A673 (cell line): ENCODE measurements at regions not wholly inside any gene's neighbourhood (a gene's known extent, or its start where the extent isn't known, plus 50 kb on each side); places are given as distances from the start of the nearest gene placed in this dataset.
A peak's percentile ranks its signal among the peaks of the same experiment; 100 is the strongest.
"Not testable (repeated sequence)": the region's sequence is repeated elsewhere in the genome, so short reads cannot be mapped to it uniquely, and the experiment has no call there.

Experiments
- BruUV-seq: library from RNA; stranded (reverse); fragments of 400-500 nt; replicated peaks from 2 replicates; lab custom pipeline; 2021; lab: Mats Ljungman, UMichigan
- CTCF ChIA-PET: fragments of 300-600 bp; sonication (Branson Sonifier 250); formaldehyde crosslinking; loops from one replicate; lab custom pipeline; 2022; ENCODE audit warnings: antibody characterized with exemption; lab: Charles Lee
- POLR2A ChIA-PET: fragments of 300-600 bp; sonication (Branson Sonifier 250); formaldehyde crosslinking; loops from one replicate; lab custom pipeline; 2022; ENCODE audit warnings: antibody characterized with exemption; ENCODE audit not compliant: low non-redundant PET; lab: Charles Lee
- DNase-seq: peaks from one replicate; pipeline ENCODE4 v3.0.0-alpha.2; 2015; ENCODE audit warnings: low spot score
- H3K27ac ChIP-seq: fragments of 200-600 bp; sonication (generic); 2 replicates; pipeline ENCODE4 v1.5.1; 2016; ENCODE audit warnings: mixed run types, low read depth, mild to moderate bottlenecking, mixed read lengths, antibody characterized with exemption, low read length; ENCODE audit not compliant: poor library complexity, severe bottlenecking
- H3K27me3 ChIP-seq: fragments of 200-600 bp; sonication (generic); replicated peaks from 2 replicates; pipeline ENCODE4 v1.6.1; 2017; ENCODE audit warnings: mixed run types, low read depth, mild to moderate bottlenecking, mixed read lengths, antibody characterized with exemption, low read length; ENCODE audit not compliant: insufficient read depth, poor library complexity
- H3K36me3 ChIP-seq: fragments of 200-600 bp; sonication (generic); 2 replicates; pipeline ENCODE4 v1.6.1; 2016; ENCODE audit warnings: mixed run types, mild to moderate bottlenecking, mixed read lengths, antibody characterized with exemption, low read length; ENCODE audit not compliant: insufficient read depth, poor library complexity, severe bottlenecking
- H3K4me1 ChIP-seq: fragments of 200-600 bp; sonication (generic); 2 replicates; pipeline ENCODE4 v1.6.1; 2017; ENCODE audit warnings: mixed run types, mild to moderate bottlenecking, mixed read lengths, antibody characterized with exemption, low read length; ENCODE audit not compliant: insufficient read depth, poor library complexity, severe bottlenecking
- H3K4me3 ChIP-seq: fragments of 200-600 bp; sonication (generic); 2 replicates; pipeline ENCODE4 v1.5.1; 2016; ENCODE audit warnings: low read depth, mixed run types, mild to moderate bottlenecking, mixed read lengths, low read length; ENCODE audit not compliant: poor library complexity, severe bottlenecking
- H3K9me3 ChIP-seq: fragments of 200-600 bp; sonication (generic); 2 replicates; pipeline ENCODE4 v1.6.1; 2016; ENCODE audit warnings: mixed run types, low read depth, mild to moderate bottlenecking, mixed read lengths, antibody characterized with exemption, low read length; ENCODE audit not compliant: poor library complexity, severe bottlenecking
- CTCF ChIP-seq: fragments of 300-800, 200-600 bp; sonication (generic); conservative IDR thresholded peaks from 2 replicates; pipeline ENCODE4 v1.5.1; 2017; ENCODE audit warnings: low read depth, mild to moderate bottlenecking, antibody characterized with exemption, low read length, moderate library complexity, mixed read lengths
- EZH2 ChIP-seq: fragments of 200-600 bp; sonication (generic); IDR thresholded peaks from 2 replicates; pipeline ENCODE4 v1.6.1; 2017; ENCODE audit warnings: borderline replicate concordance, low read depth, mild to moderate bottlenecking, mixed read lengths, antibody characterized with exemption, low read length; ENCODE audit not compliant: poor library complexity, severe bottlenecking
- intact Hi-C: fragments of 100-400 bp; cut with micrococcal nuclease; formaldehyde crosslinking; loops from one replicate; pipeline ENCODE4 v1.10.0; 2022; ENCODE audit not compliant: unreplicated experiment

- Histone ChIP-seq H3K27ac (no peak overlapping the region), H3K27me3 (no peaks in the 10 kb centered on the region), H3K36me3 (no peaks in the 10 kb centered on the region), H3K4me1 (no peaks in the 10 kb centered on the region), H3K4me3 (no peak overlapping the region), H3K9me3 (no peaks in the 10 kb centered on the region)
- CTCF ChIA-PET = no interaction called here
- DNase-seq = no peak
- intact Hi-C loops = no loop called here
- no peak for TF ChIP-seq CTCF
- TF ChIP-seq EZH2 = no peak
- POLR2A ChIA-PET = no interaction called here
- no TSS peak for BruUV-seq
Observed at GRCh38 chr6:101150226-101150625, 243.3 kb upstream of the GRIK2 start.

- H3K27me3 ChIP-seq, CTCF ChIA-PET, intact Hi-C loops, H3K4me3 ChIP-seq, H3K9me3 ChIP-seq, POLR2A ChIA-PET, H3K27ac ChIP-seq, H3K36me3 ChIP-seq, DNase-seq, BruUV-seq: not testable (repeated sequence)
- peaks cover 10% of the 10 kb centered on the region for H3K4me1 ChIP-seq
Observed at GRCh38 chr6:101157638-101158037, 235.9 kb upstream of the GRIK2 start.

- BruUV-seq = no TSS peak
- POLR2A ChIA-PET = no interaction called here
Observed at GRCh38 chr6:101163611-101164010, 229.9 kb upstream of the GRIK2 start.

More at GRCh38 chr6:101163611-101164010, 229.9 kb upstream of the GRIK2 start:
- no peaks in the 10 kb centered on the region for H3K27me3 ChIP-seq
- H3K9me3 ChIP-seq = no peaks in the 10 kb centered on the region
- H3K4me1 ChIP-seq = peaks cover 21% of the 10 kb centered on the region
- TF ChIP-seq CTCF (no peak), EZH2 (no peak)
- peak; percentile 16 for DNase-seq
- intact Hi-C loops = no loop called here
- H3K4me3 ChIP-seq = no peak overlapping the region
- CTCF ChIA-PET = interaction anchor here (0.5 kb wide), 1 partner anchor 1049 kb away, joined by 3 read pairs; no protein-coding TSS in a partner anchor
- H3K36me3 ChIP-seq = no peaks in the 10 kb centered on the region
- no peak overlapping the region for H3K27ac ChIP-seq
